ENCODE measurements at regions not wholly inside any gene's neighbourhood (a gene's known extent, or its start where the extent isn't known, plus 50 kb on each side); places are given as distances from the start of the nearest gene placed in this dataset.

DNA sequence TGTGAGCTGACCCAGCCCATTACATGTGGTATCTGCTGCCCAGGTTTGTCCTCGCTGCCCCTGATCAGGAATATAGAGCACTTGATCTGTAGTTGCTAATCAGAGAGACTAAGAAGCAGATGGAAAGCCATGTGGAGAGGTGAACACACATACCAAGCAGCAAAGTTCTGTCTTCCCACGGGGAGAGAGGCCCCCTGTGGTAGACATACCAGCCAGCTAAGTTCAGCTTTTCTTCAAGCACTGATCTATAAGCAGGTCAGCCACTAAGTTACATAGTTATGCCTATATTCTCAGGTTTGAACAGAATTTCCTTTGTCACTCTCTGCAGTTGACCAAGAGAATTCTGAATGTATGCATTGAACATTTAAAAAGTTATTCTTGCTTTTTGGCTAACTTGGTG lies 76.4 kb downstream of the DDX3Y start:
- intact Hi-C loops (cut with DNase I) = no loop called here

DNA sequence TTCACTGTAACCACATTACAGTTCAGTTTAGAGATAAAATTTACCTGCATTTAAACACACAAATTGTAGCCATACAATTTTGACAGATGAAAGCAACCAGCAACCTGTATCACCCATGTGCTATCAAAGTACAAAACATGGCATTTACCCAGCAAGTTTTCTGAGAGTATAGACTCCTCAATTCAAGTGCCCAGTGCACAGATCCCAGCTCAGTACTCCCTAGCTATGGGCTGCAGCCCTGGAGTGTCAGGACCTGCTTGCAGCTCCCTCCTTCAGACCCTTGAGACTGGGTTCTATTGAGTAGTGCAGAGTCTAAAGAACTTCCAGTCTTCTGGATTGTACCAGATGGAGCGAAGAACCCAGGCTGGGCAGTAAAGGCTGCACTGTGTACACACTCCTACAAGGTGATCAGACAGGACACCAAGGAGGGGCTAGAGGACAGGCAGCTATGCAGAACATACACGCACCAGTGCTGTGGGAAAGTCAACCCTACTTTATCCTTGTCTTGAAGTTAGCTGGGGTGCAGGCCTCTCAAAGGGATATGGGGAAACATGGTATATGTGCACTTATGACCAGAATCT lies 77.7 kb downstream of the DDX3Y start:
- Histone ChIP-seq H3K9me3 (peaks cover 0 to 3% of the 10 kb centered on the region in 2 donors), H3K27ac (no peak overlapping the region), H3K4me1 (no peaks in the 10 kb centered on the region), H3K27me3 (no peaks in the 10 kb centered on the region), H3K36me3 (no peaks in the 10 kb centered on the region), H3K4me3 (no peak overlapping the region)
- DNase-seq = no peak
- TF ChIP-seq, protein P1, sequence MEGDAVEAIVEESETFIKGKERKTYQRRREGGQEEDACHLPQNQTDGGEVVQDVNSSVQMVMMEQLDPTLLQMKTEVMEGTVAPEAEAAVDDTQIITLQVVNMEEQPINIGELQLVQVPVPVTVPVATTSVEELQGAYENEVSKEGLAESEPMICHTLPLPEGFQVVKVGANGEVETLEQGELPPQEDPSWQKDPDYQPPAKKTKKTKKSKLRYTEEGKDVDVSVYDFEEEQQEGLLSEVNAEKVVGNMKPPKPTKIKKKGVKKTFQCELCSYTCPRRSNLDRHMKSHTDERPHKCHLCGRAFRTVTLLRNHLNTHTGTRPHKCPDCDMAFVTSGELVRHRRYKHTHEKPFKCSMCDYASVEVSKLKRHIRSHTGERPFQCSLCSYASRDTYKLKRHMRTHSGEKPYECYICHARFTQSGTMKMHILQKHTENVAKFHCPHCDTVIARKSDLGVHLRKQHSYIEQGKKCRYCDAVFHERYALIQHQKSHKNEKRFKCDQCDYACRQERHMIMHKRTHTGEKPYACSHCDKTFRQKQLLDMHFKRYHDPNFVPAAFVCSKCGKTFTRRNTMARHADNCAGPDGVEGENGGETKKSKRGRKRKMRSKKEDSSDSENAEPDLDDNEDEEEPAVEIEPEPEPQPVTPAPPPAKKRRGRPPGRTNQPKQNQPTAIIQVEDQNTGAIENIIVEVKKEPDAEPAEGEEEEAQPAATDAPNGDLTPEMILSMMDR (IDR thresholded peaks at IDR 0.05) = no peak
- ATAC-seq = no peak
- intact Hi-C loops (cut with DNase I) = no loop called here

More for the DNA sequence above, 76.4 kb downstream of the DDX3Y start:
- H3K4me3 ChIP-seq = no peak overlapping the region
- ATAC-seq (no peak), DNase-seq (no peak)
- no peak overlapping the region for H3K27ac ChIP-seq
- no peaks in the 10 kb centered on the region for H3K36me3 ChIP-seq
- TF ChIP-seq, protein P1 (IDR thresholded peaks at IDR 0.05) = no peak
- H3K4me1 ChIP-seq = no peaks in the 10 kb centered on the region
- no peaks in the 10 kb centered on the region for H3K27me3 ChIP-seq
- no peaks in the 10 kb centered on the region for H3K9me3 ChIP-seq

DNA sequence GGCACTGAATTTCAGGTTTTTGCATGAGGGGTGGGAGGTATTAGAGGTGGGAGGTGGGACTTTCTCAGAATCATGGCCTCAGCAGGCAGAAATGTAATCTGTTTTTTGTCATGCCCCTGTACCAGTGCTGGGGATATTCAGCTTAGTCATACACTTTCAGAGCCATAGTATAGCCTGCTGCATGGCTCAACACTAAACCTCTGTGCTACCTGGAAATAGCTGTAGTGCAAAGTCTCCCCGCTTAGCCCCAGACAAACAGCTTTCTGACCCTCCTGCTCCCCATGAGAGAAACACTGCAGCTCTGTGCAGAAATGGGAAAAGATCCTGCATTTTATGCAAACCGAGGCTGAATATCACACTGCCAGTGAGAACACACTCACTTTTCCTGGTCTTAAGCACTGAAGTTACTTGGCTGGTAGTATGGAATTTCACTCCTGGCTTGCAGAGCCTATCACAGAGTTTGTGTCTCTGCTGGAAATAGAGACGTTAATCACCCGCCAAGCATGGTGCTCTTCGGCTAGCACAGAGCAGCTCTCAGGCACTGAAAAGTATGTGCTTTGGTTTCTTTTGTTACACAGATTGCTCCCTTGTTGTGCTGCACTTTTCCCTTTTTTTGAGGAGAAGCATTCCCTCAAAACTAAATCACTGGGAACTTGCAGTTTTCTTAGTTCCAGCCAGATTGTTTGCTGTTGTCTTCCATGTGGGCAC lies 80.1 kb downstream of the DDX3Y start:
- H3K27ac ChIP-seq = no peak overlapping the region
- intact Hi-C loops (cut with DNase I) = no loop called here

DNA sequence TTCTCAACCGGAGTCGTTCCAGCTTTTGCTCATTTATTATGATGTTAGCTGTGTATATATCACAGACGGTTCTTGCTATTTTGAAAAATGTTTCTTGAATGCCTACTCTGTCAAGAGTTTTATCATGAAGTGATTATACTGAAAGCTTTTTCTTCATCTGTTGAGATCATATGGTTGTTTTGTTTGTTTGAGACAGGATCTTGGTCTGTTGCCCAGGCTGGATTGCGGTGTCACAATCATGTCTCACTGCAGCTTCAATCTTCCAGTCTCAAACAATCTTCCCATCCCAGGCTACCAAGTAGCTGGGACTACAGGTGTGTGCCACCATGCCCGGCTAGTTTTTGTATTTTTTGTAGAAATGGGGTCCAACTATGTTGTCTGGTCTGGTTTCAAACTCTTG lies 112.8 kb downstream of the DDX3Y start:
- Histone ChIP-seq H3K27me3 (no peaks in the 10 kb centered on the region), H3K4me3 (no peak overlapping the region), H3K9me3 (no peaks in the 10 kb centered on the region), H3K27ac (no peak overlapping the region), H3K36me3 (no peaks in the 10 kb centered on the region), H3K4me1 (no peaks in the 10 kb centered on the region)
- TF ChIP-seq, protein P1 (IDR thresholded peaks at IDR 0.05) = no peak
- ATAC-seq (no peak), DNase-seq (no peak)
- intact Hi-C loops (cut with DNase I) = no loop called here

More for the DNA sequence above, 80.1 kb downstream of the DDX3Y start:
- Histone ChIP-seq H3K4me3 (no peak overlapping the region), H3K27me3 (no peaks in the 10 kb centered on the region), H3K9me3 (peaks cover 0 to 3% of the 10 kb centered on the region in 2 donors), H3K4me1 (no peaks in the 10 kb centered on the region), H3K36me3 (no peaks in the 10 kb centered on the region)
- ATAC-seq (no peak), DNase-seq (no peak)
- TF ChIP-seq, protein P1 (IDR thresholded peaks at IDR 0.05) = no peak

DNA sequence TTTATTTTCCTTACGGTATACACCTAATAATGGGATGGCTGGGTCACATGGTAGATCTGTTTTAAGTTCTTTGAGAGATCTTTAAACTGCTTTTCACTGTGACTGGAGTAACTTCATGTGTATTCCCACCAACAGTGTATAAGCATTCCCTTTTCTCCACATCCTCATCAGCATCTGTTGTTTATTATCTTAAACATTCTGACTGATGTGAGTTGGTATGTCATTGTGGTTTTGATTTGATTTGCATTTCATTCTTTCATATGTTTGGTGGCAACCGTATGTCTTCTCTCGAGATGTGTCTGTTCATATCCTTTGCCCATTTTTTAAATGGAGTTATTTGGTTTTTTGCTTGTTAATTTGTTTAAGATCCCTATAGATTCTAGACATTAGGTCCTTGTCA lies 114.8 kb downstream of the DDX3Y start:
- H3K4me1 ChIP-seq = no peaks in the 10 kb centered on the region
- DNase-seq = no peak
- no peak overlapping the region for H3K4me3 ChIP-seq
- intact Hi-C loops (cut with DNase I) = no loop called here
- H3K9me3 ChIP-seq = no peaks in the 10 kb centered on the region
- H3K36me3 ChIP-seq = no peaks in the 10 kb centered on the region
- TF ChIP-seq, protein P1 (IDR thresholded peaks at IDR 0.05) = no peak
- H3K27ac ChIP-seq = no peak overlapping the region
- ATAC-seq = no peak
- no peaks in the 10 kb centered on the region for H3K27me3 ChIP-seq

All from left lung (tissue), 4 donors.